HCT116 (cell line): ENCODE measurements at regions not wholly inside any gene's neighbourhood (a gene's known extent, or its start where the extent isn't known, plus 50 kb on each side); places are given as distances from the start of the nearest gene placed in this dataset.

Experiments
- ATF3 ChIP-seq: IDR thresholded peaks from 2 replicates; pipeline ENCODE4 v1.6.1; 2012
- CTCF ChIP-seq, 3 experiments: fragments of 200-600 bp in 1 of 3; sonication (generic) in 1 of 3; IDR thresholded peaks in 2 of 3; conservative IDR thresholded peaks in 1 of 3; 2 replicates each; pipeline ENCODE4 v1.5.1; 2012 to 2017; ENCODE audit warnings: low read depth in 2 of 3, low read length in 2 of 3, antibody characterized with exemption in 1 of 3, borderline replicate concordance in 1 of 3, control low read depth in 1 of 3, mild to moderate bottlenecking in 1 of 3, mixed read lengths in 1 of 3, mixed run types in 1 of 3, moderate library complexity in 1 of 3; ENCODE audit not compliant: insufficient read depth in 1 of 3
- EZH2 ChIP-seq: fragments of 200-600 bp; sonication (generic); IDR thresholded peaks from 2 replicates; pipeline ENCODE4 v1.6.1; 2017; ENCODE audit warnings: antibody characterized with exemption, mixed run types
- EZH2phosphoT487 ChIP-seq: fragments of 200-600 bp; IDR thresholded peaks from 2 replicates; pipeline ENCODE4 v1.6.1; 2018; ENCODE audit warnings: antibody characterized with exemption, borderline replicate concordance
- FOSL1 ChIP-seq: IDR thresholded peaks from 2 replicates; pipeline ENCODE4 v1.6.1; 2012; ENCODE audit warnings: low read depth
- JUND ChIP-seq: IDR thresholded peaks from 2 replicates; pipeline ENCODE4 v1.6.1; 2012
- MAX ChIP-seq: IDR thresholded peaks from 2 replicates; pipeline ENCODE4 v1.6.1; 2012
- POLR2A ChIP-seq: IDR thresholded peaks from 2 replicates; pipeline ENCODE4 v1.7.0; 2011; ENCODE audit warnings: borderline replicate concordance; ENCODE audit not compliant: insufficient read depth, insufficient read length; ENCODE audit errors: extremely low read depth
- POLR2AphosphoS5 ChIP-seq: IDR thresholded peaks from 2 replicates; pipeline ENCODE4 v1.6.1; 2011; ENCODE audit warnings: mild to moderate bottlenecking, low read depth, low read length, moderate library complexity
- SIN3A ChIP-seq: IDR thresholded peaks from 2 replicates; pipeline ENCODE4 v1.6.1; 2012; ENCODE audit warnings: low read depth
- ZNF274 ChIP-seq: fragments of 200-500 bp; sonication (Bioruptor generic); IDR thresholded peaks from 2 replicates; pipeline ENCODE4 v1.6.1; 2014; ENCODE audit warnings: mild to moderate bottlenecking, low read depth, low read length, inconsistent platforms

- TF ChIP-seq ZNF274 (no peak), CTCF (IDR thresholded peaks at IDR 0.05 in 2 of 3, conservative IDR thresholded peaks at IDR 0.05 in 1 of 3; ENCODE audit: borderline replicate concordance in 1 of 3, insufficient read depth in 1 of 3, low read depth in 2 of 3, low read length in 2 of 3) (no peak), POLR2A (no peak), ATF3 (no peak), MAX (no peak), EZH2 (no peak), EZH2phosphoT487 (no peak), POLR2AphosphoS5 (no peak), JUND (no peak), FOSL1 (no peak), SIN3A (no peak)
Observed at GRCh38 chr6:160808263-160808662, 106.2 kb downstream of the PLG start.
